Motor neuron (in vitro differentiated cells): ENCODE measurements at regions not wholly inside any gene's neighbourhood (a gene's known extent, or its start where the extent isn't known, plus 50 kb on each side); places are given as distances from the start of the nearest gene placed in this dataset.
"Not testable (repeated sequence)": the region's sequence is repeated elsewhere in the genome, so short reads cannot be mapped to it uniquely, and the experiment has no call there.

Experiments used
- ATAC-seq, 8 experiments: fragments of 200-7000 bp; cut with Tn5 transposase; replicated peaks in 6 of 8; 2 replicates each; pipeline ENCODE4 v1.8.0; 2021; ENCODE audit warnings: mild to moderate bottlenecking in 8 of 8, moderate library complexity in 8 of 8
- H3K27ac ChIP-seq, 2 donors: fragments of 250-450 bp; sonication (Bioruptor Pico); 2 replicates each; pipeline ENCODE4 v1.9.0; 2021; ENCODE audit warnings: antibody characterized with exemption in 2 of 2, mild to moderate bottlenecking in 2 of 2, moderate library complexity in 1 of 2
- H3K4me1 ChIP-seq, 2 donors: fragments of 250-450 bp; sonication (Bioruptor Pico); replicated peaks in 1 of 2; 2 replicates each; pipeline ENCODE4 v1.6.1; 2021; ENCODE audit warnings: antibody characterized with exemption in 2 of 2, mild to moderate bottlenecking in 2 of 2, moderate library complexity in 1 of 2
- H3K4me3 ChIP-seq, 5 donors: fragments of 250-450 bp; sonication (Bioruptor Pico); 2 replicates each; pipeline ENCODE4 v1.9.0; 2021; ENCODE audit warnings: antibody characterized with exemption in 5 of 5, mild to moderate bottlenecking in 5 of 5, moderate library complexity in 4 of 5
- WGBS, 10 experiments: fragments of 450-650 bp; shearing (Covaris generic); methylation state at CpG; one replicate each; pipeline ENCODE4 v1.0.0; 2022; 5-methylcytosine and 5-hydroxymethylcytosine counted together
- in situ Hi-C, 9 experiments: fragments of 400-800 bp; cut with MboI; loops; one replicate each; pipeline ENCODE4 v1.15.0; 2021; ENCODE audit warnings: low sequenced_read_pairs in 9 of 9, low pct_unique_long_range_greater_than_20kb in 2 of 9; ENCODE audit not compliant: unreplicated experiment in 9 of 9

DNA sequence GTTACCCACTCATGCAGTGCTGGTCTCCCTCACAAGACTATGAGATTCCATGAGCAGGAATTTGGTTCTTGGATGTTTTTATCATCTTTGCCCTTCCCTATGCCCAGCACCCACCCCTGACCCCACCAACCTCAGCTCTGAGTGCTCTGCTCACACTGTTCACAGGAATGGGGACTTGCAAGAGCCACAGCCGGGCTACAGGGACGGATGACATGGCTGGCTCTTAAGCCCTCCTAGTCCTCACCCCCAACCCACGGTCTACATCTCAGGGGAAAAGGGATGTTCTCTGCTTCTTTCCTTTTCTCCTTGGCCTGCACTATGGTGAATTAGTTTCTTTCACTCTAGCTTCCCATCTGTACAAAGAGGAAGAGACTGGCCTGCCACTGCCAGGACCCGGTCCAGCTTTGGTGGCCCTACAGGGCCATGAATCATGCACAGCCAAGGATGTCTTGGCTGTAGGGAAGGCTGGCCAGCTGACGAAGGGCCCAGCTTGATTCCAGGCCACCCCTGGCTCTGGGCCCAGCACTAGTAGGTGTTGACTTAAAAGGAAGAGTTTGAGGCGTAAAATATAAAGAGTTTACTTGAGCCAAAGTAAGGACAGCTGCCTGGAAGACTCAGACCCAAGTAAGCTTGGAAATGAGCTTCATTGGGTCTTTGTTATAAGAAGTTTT lies 79.7 kb upstream of the MTLN start:
- H3K4me1 ChIP-seq, in situ Hi-C loops, ATAC-seq, H3K4me3 ChIP-seq, H3K27ac ChIP-seq: not testable (repeated sequence)
- WGBS, 10 experiments, result no CpG with 5 or more reads among the region's 6 CpGs

DNA sequence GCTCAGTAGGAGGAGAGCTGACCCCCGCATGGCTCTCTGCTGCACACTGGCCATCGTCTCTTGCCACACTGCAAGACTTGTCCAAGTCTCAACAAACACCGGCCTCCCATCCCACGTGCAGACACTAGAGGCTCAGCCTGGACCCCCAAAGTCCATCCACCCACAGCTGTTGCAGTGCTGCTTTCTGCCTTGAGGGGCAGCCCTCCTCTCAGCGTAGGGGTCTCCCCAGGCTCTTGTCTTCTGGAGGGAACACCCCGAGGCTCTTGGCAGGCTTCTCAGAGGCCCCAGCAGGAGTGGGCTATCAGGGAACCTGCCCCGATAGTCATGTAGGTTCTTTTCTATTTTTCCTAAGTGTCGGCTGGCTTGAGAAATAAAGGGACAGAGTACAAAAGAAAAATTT lies 75.5 kb upstream of the MTLN start:
- in situ Hi-C loops, H3K4me1 ChIP-seq, H3K4me3 ChIP-seq, ATAC-seq, H3K27ac ChIP-seq: not testable (repeated sequence)
- WGBS, 10 experiments, result no CpG with 5 or more reads among the region's 8 CpGs

DNA sequence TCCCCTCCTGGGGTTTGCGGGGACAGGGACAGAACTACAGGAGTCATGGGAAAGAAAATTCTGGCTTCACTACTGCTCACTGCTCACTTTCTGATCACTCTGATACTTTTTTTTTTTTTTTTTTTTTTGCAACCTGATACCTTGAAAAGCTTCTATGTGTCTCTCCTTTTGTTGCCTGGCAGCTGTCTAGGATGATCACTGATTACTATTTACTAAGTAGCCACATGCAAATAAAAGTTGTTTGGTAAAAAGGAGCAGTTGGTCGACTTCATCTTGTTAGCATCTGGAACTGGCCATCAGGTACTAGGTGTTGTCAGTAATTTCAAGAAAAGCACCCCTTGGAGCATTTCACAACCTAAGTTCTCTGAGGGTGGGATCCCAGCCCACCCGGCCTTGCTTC lies 74.9 kb upstream of the MTLN start:
- H3K4me1 ChIP-seq, H3K27ac ChIP-seq, H3K4me3 ChIP-seq, in situ Hi-C loops: not testable (repeated sequence)
- WGBS, 10 experiments, result no CpG with 5 or more reads among the region's 3 CpGs
- ATAC-seq, result peak in 1 of 8 experiments; percentile 42

DNA sequence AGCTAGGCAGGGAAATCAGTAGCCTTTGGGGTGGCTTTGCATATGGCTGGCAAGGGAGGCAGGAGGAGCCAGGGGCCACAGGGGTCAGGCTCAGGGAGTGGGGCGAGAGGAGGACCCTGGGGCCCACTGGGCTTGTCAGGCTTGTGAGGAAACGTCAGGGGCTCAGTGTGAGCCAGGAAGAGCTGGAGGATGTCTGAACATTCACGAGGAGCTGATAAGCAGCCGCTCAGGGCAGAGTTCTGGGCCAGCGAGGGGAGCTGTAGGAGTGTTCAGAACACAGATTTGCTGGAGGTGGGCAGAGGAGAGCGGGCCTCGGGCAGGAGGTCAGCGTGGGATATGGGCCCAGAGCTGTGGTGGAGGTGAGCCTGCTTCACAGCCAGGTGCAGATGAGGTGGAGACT lies 72.7 kb upstream of the MTLN start:
- in situ Hi-C loops, H3K27ac ChIP-seq, H3K4me3 ChIP-seq, H3K4me1 ChIP-seq, ATAC-seq: not testable (repeated sequence)
- WGBS, 10 experiments, result no CpG with 5 or more reads among the region's 8 CpGs

DNA sequence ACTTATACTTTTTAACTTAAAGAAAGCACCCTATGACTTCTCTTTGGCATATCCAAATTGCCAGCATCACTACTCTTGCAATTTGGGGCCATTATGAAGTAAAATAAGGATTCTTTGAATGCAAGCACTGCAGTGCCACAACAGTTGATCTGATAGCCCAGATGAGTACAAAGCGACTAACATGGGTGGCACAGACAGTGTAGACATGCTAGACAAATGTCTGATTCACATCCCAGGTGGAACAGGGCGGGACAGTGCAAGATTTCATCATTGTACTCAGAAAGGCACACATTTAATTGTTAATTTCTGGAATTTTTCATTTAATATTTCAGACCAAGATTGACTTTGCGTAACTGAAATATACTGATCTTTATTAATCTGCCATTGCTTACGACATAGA lies 68.5 kb upstream of the MTLN start:
- in situ Hi-C loops, H3K4me3 ChIP-seq, H3K4me1 ChIP-seq, ATAC-seq, H3K27ac ChIP-seq: not testable (repeated sequence)
- WGBS, 10 experiments, result no CpG with 5 or more reads among the region's 4 CpGs

DNA sequence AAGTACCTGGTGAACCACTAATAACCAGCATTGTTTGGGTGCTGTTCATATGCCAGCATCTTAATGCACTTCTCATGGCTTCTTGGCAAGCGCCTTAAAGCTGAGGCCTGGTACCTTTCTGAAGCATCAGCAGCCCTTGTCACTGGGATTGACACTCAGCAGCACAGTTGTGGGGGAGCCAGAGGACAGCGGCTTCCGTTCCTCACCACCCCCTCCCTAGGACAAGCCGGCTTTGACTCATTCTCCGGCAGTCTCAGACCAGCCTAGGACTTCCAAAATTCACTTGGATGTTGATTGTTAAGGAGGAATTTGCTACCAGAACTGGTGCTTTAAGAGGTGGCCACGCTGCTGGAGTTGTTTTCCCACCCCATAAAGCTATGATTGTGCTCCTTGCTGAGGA lies 64.7 kb upstream of the MTLN start:
- H3K4me1 ChIP-seq, ATAC-seq, H3K4me3 ChIP-seq, H3K27ac ChIP-seq, in situ Hi-C loops: not testable (repeated sequence)
- WGBS, 10 experiments, result no CpG with 5 or more reads among the region's 6 CpGs

DNA sequence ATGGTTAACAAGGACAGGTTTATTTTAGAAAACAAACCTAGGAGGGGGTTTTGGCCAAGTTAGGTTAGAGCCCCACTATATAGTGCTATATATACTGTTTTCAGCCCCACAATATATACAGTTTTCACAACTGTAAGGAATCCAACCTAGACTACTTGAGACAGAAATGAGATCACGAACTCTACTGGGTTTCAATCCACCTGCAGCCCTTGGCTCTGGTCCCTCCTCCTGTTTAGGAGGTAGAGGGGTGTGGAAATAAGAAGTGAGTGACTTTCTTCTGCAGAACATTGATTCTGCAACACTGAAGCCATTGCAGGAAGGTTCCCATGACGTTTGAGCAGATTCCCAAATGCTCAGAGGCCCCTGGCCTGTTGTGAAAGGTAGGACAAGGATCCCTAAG lies 63.7 kb upstream of the MTLN start:
- H3K4me3 ChIP-seq, H3K27ac ChIP-seq, H3K4me1 ChIP-seq, in situ Hi-C loops, ATAC-seq: not testable (repeated sequence)
- no CpG with 5 or more reads among the region's 2 CpGs for WGBS, 10 experiments

DNA sequence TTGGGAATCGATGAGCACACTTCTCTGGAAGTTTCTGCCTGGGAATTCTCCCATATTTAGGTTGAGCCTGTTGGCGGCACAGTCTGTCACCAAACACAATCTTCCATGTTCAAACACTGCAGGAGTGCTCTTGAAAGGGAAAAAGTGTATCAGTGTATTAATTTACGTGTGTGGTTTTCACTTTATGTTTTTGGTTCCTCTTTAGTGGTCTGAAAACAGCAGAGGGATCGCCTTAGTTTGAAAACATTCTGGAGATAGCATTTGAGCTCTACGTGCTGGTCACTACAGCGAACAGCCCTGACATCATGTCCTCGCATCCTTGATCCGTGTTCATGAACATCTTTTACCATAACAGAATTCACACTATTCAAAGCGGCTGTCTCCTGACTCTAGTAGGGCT lies 57.3 kb upstream of the MTLN start:
- ATAC-seq, H3K27ac ChIP-seq, H3K4me1 ChIP-seq, H3K4me3 ChIP-seq, in situ Hi-C loops: not testable (repeated sequence)
- no CpG with 5 or more reads among the region's 9 CpGs for WGBS, 10 experiments

DNA sequence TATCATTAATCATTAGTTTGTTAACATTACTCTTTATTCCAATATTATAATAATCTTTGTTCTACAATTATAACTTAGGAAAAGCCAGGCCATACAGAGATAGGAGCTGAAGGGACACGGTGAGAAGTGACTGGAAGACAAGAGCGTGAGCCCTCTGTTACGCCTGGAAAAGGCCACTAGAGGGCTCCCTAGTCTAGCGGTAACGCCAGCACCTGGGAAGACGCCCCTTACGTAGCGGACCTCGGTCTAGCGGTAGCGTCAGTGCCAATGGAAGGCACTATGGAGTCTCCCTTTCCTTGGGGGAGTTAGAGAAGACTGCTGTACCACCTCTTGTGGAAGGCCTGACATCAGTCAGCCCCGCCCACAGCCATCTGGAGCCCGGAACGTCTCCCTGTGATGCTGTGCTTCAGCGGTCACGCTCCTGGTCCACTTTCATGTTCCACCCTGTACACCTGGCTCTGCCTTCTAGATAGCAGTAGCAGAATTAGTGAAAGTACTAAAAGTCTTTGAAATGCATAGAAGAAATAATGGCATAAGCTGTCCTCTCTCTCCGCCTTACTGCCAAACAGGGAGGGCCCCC lies 55.6 kb upstream of the MTLN start:
- no CpG with 5 or more reads among the region's 17 CpGs for WGBS, 10 experiments
- ATAC-seq, result peak; percentile 97 to 100 (median 99)

DNA sequence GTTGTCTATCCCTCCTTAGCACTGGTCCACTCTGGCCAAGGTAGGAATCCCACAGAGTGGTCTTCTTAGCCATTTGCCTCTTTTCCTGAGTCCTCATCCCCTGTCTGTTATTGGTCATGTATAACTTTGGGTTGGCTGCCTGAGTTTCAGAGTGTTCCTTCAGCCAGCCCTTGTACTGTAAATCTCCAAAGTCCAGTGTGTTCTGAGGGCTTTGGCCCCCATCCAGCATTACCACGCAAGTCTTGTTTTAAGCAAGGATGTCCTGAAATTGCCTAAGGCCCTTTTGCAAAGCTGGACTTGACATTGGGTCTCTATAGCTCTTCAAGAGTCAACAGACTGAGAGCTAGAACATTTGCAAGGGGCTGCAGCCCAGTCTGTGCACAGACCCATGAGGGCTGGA lies 52.5 kb upstream of the MTLN start:
- H3K4me1 ChIP-seq, in situ Hi-C loops, H3K4me3 ChIP-seq, ATAC-seq, H3K27ac ChIP-seq: not testable (repeated sequence)
- no CpG with 5 or more reads among the region's 1 CpG for WGBS, 10 experiments

More for the DNA sequence above, 55.6 kb upstream of the MTLN start:
- H3K27ac ChIP-seq, H3K4me3 ChIP-seq, in situ Hi-C loops, H3K4me1 ChIP-seq: not testable (repeated sequence)

DNA sequence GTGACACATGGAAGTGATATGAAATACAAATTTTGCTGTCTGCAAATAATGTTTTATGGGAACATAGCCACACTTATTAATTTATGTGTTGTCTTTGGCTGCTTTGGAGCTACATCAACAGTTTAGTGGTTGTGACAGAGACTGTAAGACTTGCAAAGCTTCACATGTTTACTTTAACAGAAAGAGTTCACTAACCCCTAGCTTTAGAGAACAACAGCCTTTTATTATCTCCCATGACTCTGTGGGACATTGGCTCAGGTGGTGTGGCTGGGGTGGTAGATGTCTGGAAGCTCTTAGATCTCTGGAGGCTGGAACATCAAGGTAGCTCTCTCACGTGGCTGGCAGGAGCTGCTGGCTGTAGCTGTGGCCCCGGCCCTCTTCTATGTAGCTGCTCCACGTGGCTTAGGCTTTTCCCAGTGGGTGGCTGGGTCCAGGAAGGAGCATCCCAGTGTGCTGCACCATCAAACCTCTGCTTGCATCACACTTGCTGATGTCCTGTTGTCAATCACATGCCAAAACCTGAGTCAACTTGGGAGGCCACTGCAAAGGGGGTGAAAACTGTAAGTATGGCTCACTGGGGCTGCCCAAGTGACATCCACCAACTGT lies 51.8 kb upstream of the MTLN start:
- in situ Hi-C loops, H3K4me1 ChIP-seq, ATAC-seq, H3K4me3 ChIP-seq, H3K27ac ChIP-seq: not testable (repeated sequence)
- no CpG with 5 or more reads among the region's 3 CpGs for WGBS, 10 experiments

DNA sequence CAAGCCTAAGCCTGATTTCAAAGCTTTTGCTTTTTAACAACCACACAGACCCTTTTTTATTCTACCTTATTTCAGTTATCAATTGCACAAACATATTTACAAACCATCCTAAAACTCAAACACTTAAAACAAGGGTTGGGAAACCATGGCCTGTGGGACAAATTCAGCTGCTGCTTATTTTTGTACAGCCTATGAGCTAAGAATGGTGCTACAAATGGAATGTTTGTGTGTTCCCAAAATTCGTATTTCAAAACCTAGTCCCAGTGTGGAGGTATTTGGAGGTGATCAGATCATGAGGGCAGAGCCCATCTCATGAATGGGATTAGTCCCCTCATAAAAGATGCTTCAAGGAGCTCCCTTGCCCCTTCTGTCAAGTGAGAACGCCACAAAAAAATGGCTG lies 51.1 kb upstream of the MTLN start:
- no CpG with 5 or more reads among the region's 2 CpGs for WGBS, 10 experiments
- ATAC-seq, result not testable (repeated sequence)

More for the DNA sequence above, 51.1 kb upstream of the MTLN start:
- H3K4me1 ChIP-seq, in situ Hi-C loops, H3K4me3 ChIP-seq, H3K27ac ChIP-seq: not testable (repeated sequence)
